Smooth muscle cell (in vitro differentiated cells): ENCODE measurements at regions not wholly inside any gene's neighbourhood (a gene's known extent, or its start where the extent isn't known, plus 50 kb on each side); places are given as distances from the start of the nearest gene placed in this dataset.

Experiments used
- DNase-seq: peaks from one replicate; lab custom pipeline; 2025; ENCODE audit not compliant: unreplicated experiment; lab: John Stamatoyannopoulos, UW
- H2AFZ ChIP-seq: fragments of 200-600 bp; sonication (generic); 2 replicates; pipeline ENCODE4 v1.6.0; 2016; ENCODE audit warnings: antibody characterized with exemption, low read depth, mild to moderate bottlenecking
- H3F3A ChIP-seq: fragments of 200-600 bp; sonication (generic); 2 replicates; pipeline ENCODE4 v1.6.0; 2017; ENCODE audit warnings: antibody characterized with exemption, low read depth
- H3K27ac ChIP-seq: fragments of 200-600 bp; sonication (generic); 2 replicates; pipeline ENCODE4 v1.5.1; 2016; ENCODE audit warnings: low read depth, mild to moderate bottlenecking
- H3K27me3 ChIP-seq: fragments of 200-600 bp; sonication (generic); 2 replicates; pipeline ENCODE4 v1.6.1; 2016; ENCODE audit warnings: low read depth, mild to moderate bottlenecking
- H3K36me3 ChIP-seq: fragments of 200-600 bp; sonication (generic); 2 replicates; pipeline ENCODE4 v1.5.1; 2016; ENCODE audit warnings: low read depth
- H3K4me1 ChIP-seq: fragments of 200-600 bp; sonication (generic); 2 replicates; pipeline ENCODE4 v1.5.1; 2016; ENCODE audit warnings: low read depth
- H3K4me2 ChIP-seq: fragments of 200-600 bp; sonication (generic); 2 replicates; pipeline ENCODE4 v1.6.0; 2016; ENCODE audit warnings: mild to moderate bottlenecking
- H3K4me3 ChIP-seq: fragments of 200-600 bp; sonication (generic); 2 replicates; pipeline ENCODE4 v1.5.1; 2016; ENCODE audit warnings: mild to moderate bottlenecking
- H3K79me2 ChIP-seq: fragments of 200-600 bp; sonication (generic); 2 replicates; pipeline ENCODE4 v1.6.0; 2016; ENCODE audit warnings: low read depth, mild to moderate bottlenecking
- H3K9ac ChIP-seq: fragments of 200-600 bp; sonication (generic); 2 replicates; pipeline ENCODE4 v1.6.0; 2016; ENCODE audit warnings: low read depth
- H3K9me3 ChIP-seq: fragments of 200-600 bp; sonication (generic); replicated peaks from 2 replicates; pipeline ENCODE4 v1.5.1; 2016; ENCODE audit warnings: low read depth
- H4K20me1 ChIP-seq: fragments of 200-600 bp; sonication (generic); 2 replicates; pipeline ENCODE4 v1.6.0; 2016; ENCODE audit warnings: low read depth
- CTCF ChIP-seq: fragments of 200-600 bp; sonication (generic); IDR thresholded peaks from 2 replicates; pipeline ENCODE4 v1.5.1; 2017; ENCODE audit warnings: borderline replicate concordance, mild to moderate bottlenecking, antibody characterized with exemption; ENCODE audit not compliant: insufficient read depth, poor library complexity, severe bottlenecking
- WGBS: methylation state at CpG from one replicate; pipeline ENCODE4 v1.1.7; 2016; ENCODE audit warnings: low lambda C conversion rate; 5-methylcytosine and 5-hydroxymethylcytosine counted together

- Histone ChIP-seq H3K4me1 (no peaks in the 10 kb centered on the region), H4K20me1 (no peaks in the 10 kb centered on the region), H3K79me2 (no peaks in the 10 kb centered on the region), H3K4me3 (no peak overlapping the region), H2AFZ (no peak overlapping the region), H3K27me3 (no peaks in the 10 kb centered on the region), H3K4me2 (no peak overlapping the region), H3F3A (no peaks in the 10 kb centered on the region), H3K27ac (no peak overlapping the region), H3K36me3 (no peaks in the 10 kb centered on the region), H3K9ac (no peak overlapping the region), H3K9me3 (no peaks in the 10 kb centered on the region)
- DNase-seq: no peak
- WGBS: 94% methylated on average over 3 of the region's 3 CpGs
- TF ChIP-seq CTCF: no peak
Measured at GRCh38 chr11:116335891-116336290, 436.9 kb downstream of the BUD13 start.

- H3K4me1 ChIP-seq: no peaks in the 10 kb centered on the region
- no peak overlapping the region for H3K4me2 ChIP-seq
- H3K36me3 ChIP-seq: no peaks in the 10 kb centered on the region
- no peak overlapping the region for H3K27ac ChIP-seq
- TF ChIP-seq CTCF: no peak
- no peaks in the 10 kb centered on the region for H3K79me2 ChIP-seq
- H4K20me1 ChIP-seq: no peaks in the 10 kb centered on the region
- no peak overlapping the region for H3K4me3 ChIP-seq
- no peaks in the 10 kb centered on the region for H3K9me3 ChIP-seq
- WGBS: 77% methylated on average over 1 of the region's 1 CpG
- H3F3A ChIP-seq: no peaks in the 10 kb centered on the region
- H3K27me3 ChIP-seq: no peaks in the 10 kb centered on the region
- H2AFZ ChIP-seq: no peak overlapping the region
- H3K9ac ChIP-seq: no peak overlapping the region
- DNase-seq: no peak
Measured at GRCh38 chr11:116335078-116335477, 437.7 kb downstream of the BUD13 start.

- Histone ChIP-seq H3F3A (no peaks in the 10 kb centered on the region), H3K4me1 (no peaks in the 10 kb centered on the region), H3K36me3 (no peaks in the 10 kb centered on the region), H3K27me3 (no peaks in the 10 kb centered on the region), H3K9ac (no peak overlapping the region), H2AFZ (no peak overlapping the region), H3K4me2 (no peak overlapping the region), H3K79me2 (no peaks in the 10 kb centered on the region), H3K4me3 (no peak overlapping the region), H4K20me1 (no peaks in the 10 kb centered on the region), H3K27ac (no peak overlapping the region), H3K9me3 (no peaks in the 10 kb centered on the region)
- no peak for TF ChIP-seq CTCF
- WGBS: 87% methylated on average over 3 of the region's 3 CpGs
- no peak for DNase-seq
Measured at GRCh38 chr11:116334596-116334995, 438.2 kb downstream of the BUD13 start.

GRCh38 chr11:116333001-116333535 is 439.7 kb downstream of the BUD13 start:
- no peak overlapping the region for H2AFZ ChIP-seq
- H3F3A ChIP-seq: no peaks in the 10 kb centered on the region
- no peaks in the 10 kb centered on the region for H4K20me1 ChIP-seq
- DNase-seq: no peak
- no peaks in the 10 kb centered on the region for H3K9me3 ChIP-seq
- H3K4me1 ChIP-seq: no peaks in the 10 kb centered on the region
- H3K4me3 ChIP-seq: no peak overlapping the region
- H3K9ac ChIP-seq: no peak overlapping the region
- H3K27me3 ChIP-seq: no peaks in the 10 kb centered on the region
- 53% methylated on average over 3 of the region's 3 CpGs for WGBS
- H3K4me2 ChIP-seq: no peak overlapping the region
- H3K79me2 ChIP-seq: no peaks in the 10 kb centered on the region
- TF ChIP-seq CTCF: no peak
- no peak overlapping the region for H3K27ac ChIP-seq
- H3K36me3 ChIP-seq: no peaks in the 10 kb centered on the region
